NCI-H128 (cell line): ENCODE measurements at regions not wholly inside any gene's neighbourhood (a gene's known extent, or its start where the extent isn't known, plus 50 kb on each side); places are given as distances from the start of the nearest gene placed in this dataset.

Experiments used
- DNase-seq: peaks from one replicate; lab custom pipeline; 2025; ENCODE audit not compliant: unreplicated experiment; lab: John Stamatoyannopoulos, UW

- DNase-seq: no peak
These were observed 50.8 kb upstream of the NAV2 start for GRCh38 chr11:19661827-19662226.

- DNase-seq: no peak
These were observed 52.6 kb upstream of the NAV2 start for GRCh38 chr11:19660076-19660475.

GRCh38 chr11:19659529-19659928 is 53.1 kb upstream of the NAV2 start:
- no peak for DNase-seq

GRCh38 chr11:19658344-19658743 is 54.3 kb upstream of the NAV2 start:
- no peak for DNase-seq

- DNase-seq: no peak
These were observed 56.5 kb upstream of the NAV2 start for GRCh38 chr11:19656140-19656541.

- DNase-seq: no peak
These were observed 59.8 kb upstream of the NAV2 start for GRCh38 chr11:19652623-19653375.

DNA sequence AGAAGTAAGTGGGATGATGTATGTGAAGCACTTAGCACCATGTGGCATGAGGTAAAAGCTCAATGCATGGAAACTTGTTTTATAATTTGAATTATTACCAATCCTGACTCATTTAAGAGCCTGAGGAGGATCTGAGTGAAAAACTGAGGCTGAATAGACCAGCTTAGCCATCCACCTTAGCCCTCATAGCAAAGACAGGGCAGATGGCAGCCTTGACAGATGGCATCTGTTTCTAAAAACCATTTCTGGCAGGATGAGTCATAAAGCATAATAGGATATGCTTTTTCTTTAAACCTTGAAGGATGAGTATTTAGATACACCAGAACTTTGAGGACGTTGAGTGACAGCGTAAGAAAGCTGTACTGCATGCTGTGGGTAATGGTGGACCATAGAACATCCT is 61.0 kb upstream of the NAV2 start:
- DNase-seq: no peak

GRCh38 chr11:19651028-19651427 is 61.6 kb upstream of the NAV2 start:
- no peak for DNase-seq

DNA sequence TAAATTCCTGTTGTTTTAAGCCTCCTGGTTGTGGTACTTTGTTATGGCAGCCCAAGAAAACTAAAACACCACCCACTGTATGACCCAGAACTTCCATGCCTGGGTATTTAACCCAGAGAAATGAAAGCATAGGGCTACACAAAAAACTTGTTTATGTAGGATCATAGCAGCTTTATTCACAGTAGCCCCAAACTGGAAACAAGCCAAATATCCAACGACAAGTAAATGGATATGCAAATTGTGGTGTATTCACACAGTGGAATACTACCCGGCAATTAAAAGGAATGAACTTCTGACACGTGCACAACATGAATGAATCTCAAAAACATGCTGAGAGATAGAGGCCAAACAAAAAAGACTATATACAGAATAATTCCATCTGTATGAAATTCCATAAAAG is 62.2 kb upstream of the NAV2 start:
- DNase-seq: no peak

DNA sequence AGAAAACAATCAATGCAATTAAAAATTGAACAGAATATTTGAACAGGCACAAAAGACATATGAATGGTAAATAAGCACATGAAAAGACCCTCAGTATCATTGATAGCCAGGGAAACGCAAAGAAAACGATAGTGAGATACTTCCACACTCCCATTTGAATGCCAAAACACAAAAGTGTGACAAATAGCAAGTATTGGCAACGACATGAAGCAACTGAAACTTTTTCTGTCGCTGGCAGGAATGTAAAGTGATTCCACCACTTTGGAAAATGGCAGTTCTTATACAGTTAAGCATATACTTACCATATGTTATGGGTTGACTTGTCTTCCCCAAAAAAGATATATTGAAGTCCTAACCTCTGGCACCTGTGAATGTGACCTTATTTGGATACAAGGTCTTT is 62.9 kb upstream of the NAV2 start:
- DNase-seq: no peak

DNA sequence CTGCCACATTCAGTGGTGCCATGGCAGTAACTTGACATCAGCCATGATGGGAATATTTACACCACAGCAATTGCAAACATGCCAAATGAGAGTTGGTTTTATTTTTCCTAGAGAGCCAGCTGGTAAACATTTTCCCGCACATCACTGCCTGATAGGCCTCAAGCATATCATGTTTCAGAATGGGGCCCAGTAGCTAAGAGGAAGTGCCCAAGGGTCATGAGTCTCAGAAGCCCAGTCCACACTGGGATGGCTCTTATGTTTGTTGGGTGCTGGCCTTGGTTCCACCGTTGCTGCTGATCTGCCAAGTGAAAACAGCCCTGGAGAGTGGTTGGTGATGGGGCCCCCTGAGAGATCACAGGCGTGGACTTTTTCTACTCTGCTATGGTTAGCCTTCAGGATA is 64.3 kb upstream of the NAV2 start:
- no peak for DNase-seq

GRCh38 chr11:19647816-19648215 is 64.8 kb upstream of the NAV2 start:
- DNase-seq: no peak

GRCh38 chr11:19646921-19647320 is 65.7 kb upstream of the NAV2 start:
- DNase-seq: no peak

- no peak for DNase-seq
These were observed 66.3 kb upstream of the NAV2 start for GRCh38 chr11:19646308-19646707.

- DNase-seq: no peak
These were observed 68.3 kb upstream of the NAV2 start for GRCh38 chr11:19644316-19644715.

DNA sequence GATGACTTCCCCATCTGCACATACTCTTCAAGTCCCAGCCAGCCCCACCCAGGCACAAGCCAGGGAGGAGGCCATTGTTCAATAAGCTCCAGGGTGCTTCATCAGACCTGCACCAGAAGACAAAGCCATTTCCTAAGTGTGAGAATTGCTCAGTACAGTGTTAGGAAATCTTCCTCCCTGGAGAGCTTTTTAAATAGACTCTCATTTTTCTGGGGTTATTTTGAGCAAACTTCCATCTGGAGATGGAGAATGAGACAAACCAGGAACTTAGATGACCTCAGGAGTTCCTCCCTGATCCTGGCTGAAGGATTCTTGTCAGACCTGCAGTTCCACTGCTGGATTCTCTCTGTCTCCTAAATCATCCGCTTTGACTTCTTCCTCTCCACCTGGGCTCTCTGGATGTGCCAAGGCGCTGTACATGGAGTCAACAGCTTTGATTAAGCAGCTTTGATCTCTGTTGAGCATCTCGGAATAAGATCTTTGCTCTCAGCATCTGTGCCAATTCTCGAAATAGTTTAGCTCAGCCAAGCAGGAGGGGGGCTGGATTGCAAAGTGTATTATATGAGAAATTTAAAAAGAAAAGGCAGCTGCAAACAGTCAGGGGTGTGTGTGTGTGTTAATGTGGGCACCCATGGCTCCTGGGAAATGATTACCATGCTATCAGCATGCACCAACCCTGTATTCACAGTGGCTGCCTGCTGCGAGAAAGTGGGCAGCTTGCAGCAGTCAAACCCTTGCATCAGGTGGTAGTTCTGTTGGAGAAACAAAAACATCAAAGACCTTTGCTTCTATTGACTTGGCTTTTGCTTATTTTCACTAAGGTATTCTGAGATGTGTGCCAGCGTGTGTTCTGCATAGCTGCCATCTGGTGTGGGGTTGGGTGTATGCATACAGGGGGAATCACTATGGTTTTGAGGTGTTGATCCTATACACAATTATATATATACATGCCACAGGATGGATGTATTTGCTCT is 70.2 kb upstream of the NAV2 start:
- DNase-seq: no peak

DNA sequence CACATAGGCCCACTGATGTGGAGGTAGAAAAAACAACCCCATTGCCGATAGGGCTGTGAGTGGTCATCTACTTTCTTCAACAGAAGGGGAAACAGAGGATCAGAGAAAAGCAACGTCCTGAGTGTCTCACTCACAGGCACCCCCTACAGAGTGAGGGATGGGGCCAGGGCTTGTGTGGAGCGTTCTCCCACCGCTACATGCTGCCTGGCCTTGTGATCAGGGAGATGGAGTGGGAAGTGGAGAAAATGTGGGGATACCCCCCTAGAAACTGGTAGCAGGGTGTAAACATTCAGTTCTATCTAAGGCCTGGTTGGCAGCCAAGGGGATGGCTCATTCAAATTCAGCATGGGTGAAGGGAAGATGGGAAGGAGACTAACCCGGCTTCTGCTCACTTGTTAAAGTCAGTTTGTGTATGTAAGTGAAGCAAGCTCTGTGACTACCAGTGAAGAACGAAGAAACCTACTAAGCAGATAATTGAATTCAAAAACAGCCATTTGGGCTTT is 73.0 kb upstream of the NAV2 start:
- DNase-seq: no peak

DNA sequence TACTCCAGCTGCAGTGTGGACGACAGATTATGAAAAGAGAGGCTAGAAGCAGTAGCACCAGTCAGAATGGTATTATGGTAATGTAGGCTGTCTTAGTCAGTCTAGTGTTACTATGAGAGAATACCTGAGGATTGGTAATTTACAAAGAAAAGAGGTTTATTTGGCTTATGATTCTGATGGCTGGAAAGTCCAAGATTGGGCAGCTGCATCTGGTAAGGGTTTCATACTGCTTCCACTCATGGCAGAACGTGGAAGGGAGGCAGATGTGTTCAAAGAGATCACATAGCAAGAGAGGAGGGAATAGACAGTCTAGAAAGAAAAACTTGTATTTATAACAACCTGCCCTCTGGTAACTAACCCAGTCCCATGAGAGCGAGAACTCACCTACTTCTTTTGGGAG is 77.3 kb upstream of the NAV2 start:
- no peak for DNase-seq

DNA sequence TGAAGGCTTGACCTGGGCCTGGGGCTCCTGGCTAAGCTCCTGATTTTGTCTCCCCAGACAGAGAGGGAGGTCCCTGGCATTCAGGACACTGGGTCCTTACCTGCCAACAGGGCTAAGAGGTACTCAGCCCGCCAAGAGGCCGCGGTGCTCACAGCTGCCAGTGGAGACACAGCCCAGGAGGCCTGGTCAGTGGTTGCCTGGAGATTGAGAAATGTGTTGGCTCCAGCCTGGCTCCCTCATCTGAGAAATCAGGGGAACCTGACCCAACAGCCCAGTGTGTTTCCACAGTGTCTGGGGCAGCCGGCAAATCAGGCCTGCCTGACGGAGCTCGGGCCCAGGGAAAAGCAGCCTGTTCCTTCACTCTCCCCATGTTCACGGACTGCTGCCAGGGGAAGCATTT is 79.4 kb upstream of the NAV2 start:
- no peak for DNase-seq

DNA sequence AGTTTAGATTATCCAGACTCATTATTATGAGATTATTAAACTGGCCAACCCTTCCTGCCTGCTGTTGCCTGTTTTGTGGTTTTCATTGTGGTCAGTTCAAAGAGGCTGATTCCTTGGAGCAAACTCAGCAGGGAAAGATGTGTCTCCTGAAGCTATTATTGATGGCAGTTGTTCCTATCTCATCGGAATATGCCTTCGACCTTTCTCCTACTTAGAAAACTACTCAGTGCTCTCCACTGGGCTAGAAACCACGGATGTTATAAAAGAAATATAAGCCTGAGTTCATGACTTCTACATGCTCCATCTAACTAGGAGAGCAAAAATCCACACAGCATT is 80.2 kb upstream of the NAV2 start:
- no peak for DNase-seq

GRCh38 chr11:19631712-19632498 is 80.7 kb upstream of the NAV2 start:
- no peak for DNase-seq
